ENCODE measurements at regions not wholly inside any gene's neighbourhood (a gene's known extent, or its start where the extent isn't known, plus 50 kb on each side); places are given as distances from the start of the nearest gene placed in this dataset.

- no peak for ATAC-seq
- TF ChIP-seq TSHZ2 (CRISPR knock-in tag; IDR thresholded peaks at IDR 0.05) (no peak), CSRNP3 (CRISPR knock-in tag; IDR thresholded peaks at IDR 0.05) (no peak), ZNF70 (CRISPR knock-in tag; IDR thresholded peaks at IDR 0.05) (no peak), ESRRG (CRISPR knock-in tag; IDR thresholded peaks at IDR 0.05) (no peak), TOX (CRISPR knock-in tag; IDR thresholded peaks at IDR 0.05; ENCODE audit: borderline replicate concordance) (no peak), OSR1 (CRISPR knock-in tag; IDR thresholded peaks at IDR 0.05) (no peak), ISL1 (CRISPR knock-in tag; IDR thresholded peaks at IDR 0.05) (no peak), SNAI2 (CRISPR knock-in tag; IDR thresholded peaks at IDR 0.05) (no peak), POU6F1 (CRISPR knock-in tag; IDR thresholded peaks at IDR 0.05; ENCODE audit: borderline replicate concordance, low read depth) (no peak), ZNF8 (CRISPR knock-in tag; IDR thresholded peaks at IDR 0.05) (no peak), TCF4 (CRISPR knock-in tag; IDR thresholded peaks at IDR 0.05; ENCODE audit: borderline replicate concordance) (no peak), ZC3H10 (CRISPR knock-in tag; IDR thresholded peaks at IDR 0.05) (no peak), ZFP3 (CRISPR knock-in tag; IDR thresholded peaks at IDR 0.05) (no peak), ZNF565 (CRISPR knock-in tag; conservative IDR thresholded peaks at IDR 0.05; ENCODE audit: low read depth) (no peak), PATZ1 (CRISPR knock-in tag; IDR thresholded peaks at IDR 0.05; ENCODE audit: borderline replicate concordance) (no peak), CREB5 (CRISPR knock-in tag; IDR thresholded peaks at IDR 0.05; ENCODE audit: low read depth) (no peak), ARNTL (CRISPR knock-in tag; IDR thresholded peaks at IDR 0.05; ENCODE audit: borderline replicate concordance, low read depth) (no peak)
Measured at GRCh38 chr12:92302041-92302829, 156.6 kb upstream of the BTG1 start.

GRCh38 chr12:92301356-92301755, 155.7 kb upstream of the BTG1 start:
- TF ChIP-seq PPARA (CRISPR knock-in tag; IDR thresholded peaks at IDR 0.05; ENCODE audit: borderline replicate concordance) (no peak), SNAI2 (CRISPR knock-in tag; IDR thresholded peaks at IDR 0.05) (no peak), ISL1 (CRISPR knock-in tag; IDR thresholded peaks at IDR 0.05) (no peak), TOX (CRISPR knock-in tag; IDR thresholded peaks at IDR 0.05; ENCODE audit: borderline replicate concordance) (no peak), CSRNP3 (CRISPR knock-in tag; IDR thresholded peaks at IDR 0.05) (no peak), TSHZ2 (CRISPR knock-in tag; IDR thresholded peaks at IDR 0.05) (no peak), BACH2 (CRISPR knock-in tag; IDR thresholded peaks at IDR 0.05; ENCODE audit: borderline replicate concordance) (no peak), ZNF8 (CRISPR knock-in tag; IDR thresholded peaks at IDR 0.05) (no peak)
- no peak for ATAC-seq

Data from SK-N-SH treated with all-trans-retinoic acid at 6 μM for 48 hours (cell line).